HG03139 (cell line): ENCODE measurements at regions not wholly inside any gene's neighbourhood (a gene's known extent, or its start where the extent isn't known, plus 50 kb on each side); places are given as distances from the start of the nearest gene placed in this dataset.
"Not testable (repeated sequence)": the region's sequence is repeated elsewhere in the genome, so short reads cannot be mapped to it uniquely, and the experiment has no call there.

Source experiments
- ATAC-seq: cut with Tn5 transposase; IDR thresholded peaks from one replicate; pipeline ENCODE4 v1.9.1; 2021; ENCODE audit not compliant: unreplicated experiment

- no peak for ATAC-seq
Observed at GRCh38 chr11:112614605-112615004, 346.6 kb upstream of the NCAM1 start.

- no peak for ATAC-seq
Observed at GRCh38 chr11:112615238-112615637, 346.0 kb upstream of the NCAM1 start.

- ATAC-seq: no peak
Observed at GRCh38 chr11:112615891-112616290, 345.3 kb upstream of the NCAM1 start.

- ATAC-seq: no peak
Observed at GRCh38 chr11:112616327-112617097, 344.7 kb upstream of the NCAM1 start.

- no peak for ATAC-seq
Observed at GRCh38 chr11:112617098-112617425, 344.2 kb upstream of the NCAM1 start.

GRCh38 chr11:112617977-112618826 lies 343.0 kb upstream of the NCAM1 start:
- no peak for ATAC-seq

- ATAC-seq: no peak
Observed at GRCh38 chr11:112619106-112619505, 342.1 kb upstream of the NCAM1 start.

- ATAC-seq: no peak
Observed at GRCh38 chr11:112620621-112621394, 340.4 kb upstream of the NCAM1 start.

- ATAC-seq: no peak
Observed at GRCh38 chr11:112623057-112623456, 338.2 kb upstream of the NCAM1 start.

- no peak for ATAC-seq
Observed at GRCh38 chr11:112624431-112624830, 336.8 kb upstream of the NCAM1 start.

GRCh38 chr11:112624971-112625370 lies 336.2 kb upstream of the NCAM1 start:
- ATAC-seq: not testable (repeated sequence)

GRCh38 chr11:112625814-112626213 lies 335.4 kb upstream of the NCAM1 start:
- no peak for ATAC-seq

GRCh38 chr11:112626731-112627130 lies 334.5 kb upstream of the NCAM1 start:
- no peak for ATAC-seq

- no peak for ATAC-seq
Observed at GRCh38 chr11:112627588-112628045, 333.6 kb upstream of the NCAM1 start.

- no peak for ATAC-seq
Observed at GRCh38 chr11:112628676-112629075, 332.5 kb upstream of the NCAM1 start.

GRCh38 chr11:112630496-112630895 lies 330.7 kb upstream of the NCAM1 start:
- ATAC-seq: no peak

- no peak for ATAC-seq
Observed at GRCh38 chr11:112631333-112631732, 329.9 kb upstream of the NCAM1 start.

- ATAC-seq: no peak
Observed at GRCh38 chr11:112632866-112633505, 328.2 kb upstream of the NCAM1 start.

GRCh38 chr11:112634551-112634950 lies 326.7 kb upstream of the NCAM1 start:
- no peak for ATAC-seq

GRCh38 chr11:112634995-112635737 lies 326.1 kb upstream of the NCAM1 start:
- ATAC-seq: no peak
